Occipital lobe (tissue), 1 donor: ENCODE measurements at regions not wholly inside any gene's neighbourhood (a gene's known extent, or its start where the extent isn't known, plus 50 kb on each side); places are given as distances from the start of the nearest gene placed in this dataset.
"Not testable (repeated sequence)": the region's sequence is repeated elsewhere in the genome, so short reads cannot be mapped to it uniquely, and the experiment has no call there.

ENCODE experiments used
- DNase-seq: peaks from one replicate; lab custom pipeline; 2025; lab: John Stamatoyannopoulos, UW

GRCh38 chr11:116375221-116375620, 397.6 kb downstream of the BUD13 start:
- DNase-seq = no peak

- no peak for DNase-seq
Observed at GRCh38 chr11:116374085-116374484, 398.7 kb downstream of the BUD13 start.

- DNase-seq = peak; percentile 18
Observed at GRCh38 chr11:116373104-116373944, 399.5 kb downstream of the BUD13 start.

- no peak for DNase-seq
Observed at GRCh38 chr11:116371146-116371545, 401.6 kb downstream of the BUD13 start.

GRCh38 chr11:116368784-116369183, 404.0 kb downstream of the BUD13 start:
- DNase-seq = no peak

GRCh38 chr11:116366980-116367645, 405.7 kb downstream of the BUD13 start:
- DNase-seq = no peak

GRCh38 chr11:116366451-116366850, 406.3 kb downstream of the BUD13 start:
- DNase-seq = no peak

- DNase-seq = not testable (repeated sequence)
Observed at GRCh38 chr11:116364925-116365324, 407.9 kb downstream of the BUD13 start.

GRCh38 chr11:116364348-116364747, 408.4 kb downstream of the BUD13 start:
- no peak for DNase-seq

- DNase-seq = no peak
Observed at GRCh38 chr11:116360221-116360941, 412.4 kb downstream of the BUD13 start.

- no peak for DNase-seq
Observed at GRCh38 chr11:116357784-116358544, 414.8 kb downstream of the BUD13 start.

- DNase-seq = no peak
Observed at GRCh38 chr11:116356451-116356850, 416.3 kb downstream of the BUD13 start.

GRCh38 chr11:116355104-116355503, 417.7 kb downstream of the BUD13 start:
- DNase-seq = no peak

GRCh38 chr11:116353589-116353988, 419.2 kb downstream of the BUD13 start:
- DNase-seq = no peak

- DNase-seq = no peak
Observed at GRCh38 chr11:116352881-116353280, 419.9 kb downstream of the BUD13 start.

GRCh38 chr11:116348226-116348625, 424.6 kb downstream of the BUD13 start:
- DNase-seq = no peak

- no peak for DNase-seq
Observed at GRCh38 chr11:116345575-116345974, 427.2 kb downstream of the BUD13 start.

GRCh38 chr11:116344601-116345000, 428.2 kb downstream of the BUD13 start:
- DNase-seq = no peak

- DNase-seq = no peak
Observed at GRCh38 chr11:116343270-116343669, 429.5 kb downstream of the BUD13 start.

- no peak for DNase-seq
Observed at GRCh38 chr11:116342148-116342547, 430.6 kb downstream of the BUD13 start.

- no peak for DNase-seq
Observed at GRCh38 chr11:116339306-116340098, 433.3 kb downstream of the BUD13 start.
